MM.1S (cell line): ENCODE measurements at regions not wholly inside any gene's neighbourhood (a gene's known extent, or its start where the extent isn't known, plus 50 kb on each side); places are given as distances from the start of the nearest gene placed in this dataset.

ENCODE experiments used
- CTCF ChIP-seq: fragments of 300-600 bp; sonication (generic); IDR thresholded peaks from 2 replicates; pipeline ENCODE4 v1.5.1; 2016; ENCODE audit warnings: antibody characterized with exemption, low read length, mixed read lengths
- EZH2 ChIP-seq: fragments of 300-600 bp; sonication (generic); optimal IDR thresholded peaks from 2 replicates; pipeline ENCODE3; 2017; ENCODE audit warnings: low read depth, mild to moderate bottlenecking, antibody characterized with exemption, low read length, mixed read lengths

- TF ChIP-seq EZH2 (no peak), CTCF (no peak)
Observed at GRCh38 chr3:154540950-154541604, 111.1 kb upstream of the GPR149 start.
